ENCODE measurements at regions not wholly inside any gene's neighbourhood (a gene's known extent, or its start where the extent isn't known, plus 50 kb on each side); places are given as distances from the start of the nearest gene placed in this dataset.
"Not testable (repeated sequence)": the region's sequence is repeated elsewhere in the genome, so short reads cannot be mapped to it uniquely, and the experiment has no call there.

GRCh38 chr14:106674509-106675125 lies 1148.2 kb downstream of the TMEM121 start:
- not testable (repeated sequence) for H3K4me1 ChIP-seq (ENCODE audit: insufficient read depth); DNase-seq (ENCODE audit: extremely low spot score); H3K4me3 ChIP-seq (ENCODE audit: low read depth, low read length); H3K27ac ChIP-seq (ENCODE audit: low read depth); H3K36me3 ChIP-seq (ENCODE audit: insufficient read depth)
- WGBS: 67% methylated on average over 10 of the region's 13 CpGs

- not testable (repeated sequence) for H3K36me3 ChIP-seq (ENCODE audit: insufficient read depth); DNase-seq (ENCODE audit: extremely low spot score); H3K4me1 ChIP-seq (ENCODE audit: insufficient read depth); H3K4me3 ChIP-seq (ENCODE audit: low read depth, low read length); H3K27ac ChIP-seq (ENCODE audit: low read depth)
- WGBS: 72% methylated on average over 3 of the region's 3 CpGs
These were observed 1149.3 kb downstream of the TMEM121 start for GRCh38 chr14:106675716-106676115.

DNA sequence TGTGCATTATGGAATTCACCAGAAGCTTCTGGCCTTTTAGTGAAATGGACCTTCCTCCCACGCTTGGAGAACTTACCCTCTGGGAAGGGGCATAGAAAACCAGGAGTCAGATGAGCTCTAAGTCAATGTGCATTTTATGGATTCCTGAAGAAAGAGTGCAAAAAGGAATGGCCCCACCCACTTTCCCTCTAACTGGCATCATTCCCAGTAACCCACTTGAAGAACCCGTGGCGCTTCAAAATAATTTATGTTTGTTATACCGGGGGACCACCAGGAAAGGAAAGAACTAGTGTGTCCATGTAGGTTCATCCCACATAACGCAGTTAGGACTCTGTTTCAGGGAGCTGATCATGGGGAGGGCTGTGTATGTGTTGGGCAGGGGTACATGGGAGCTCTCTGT lies 1153.4 kb downstream of the TMEM121 start:
- WGBS: 35% methylated on average over 5 of the region's 5 CpGs
- no peak for DNase-seq (ENCODE audit: extremely low spot score)
- Histone ChIP-seq H3K27ac (ENCODE audit: low read depth) (no peak overlapping the region), H3K36me3 (ENCODE audit: insufficient read depth) (no peaks in the 10 kb centered on the region), H3K4me1 (ENCODE audit: insufficient read depth) (no peaks in the 10 kb centered on the region), H3K4me3 (ENCODE audit: low read depth, low read length) (no peak overlapping the region)

- Histone ChIP-seq H3K4me1 (ENCODE audit: insufficient read depth) (no peaks in the 10 kb centered on the region), H3K4me3 (ENCODE audit: low read depth, low read length) (no peak overlapping the region), H3K36me3 (ENCODE audit: insufficient read depth) (no peaks in the 10 kb centered on the region), H3K27ac (ENCODE audit: low read depth) (no peak overlapping the region)
- WGBS: 84% methylated on average over 8 of the region's 8 CpGs
- no peak for DNase-seq (ENCODE audit: extremely low spot score)
These were observed 1154.8 kb downstream of the TMEM121 start for GRCh38 chr14:106681161-106681560.

DNA sequence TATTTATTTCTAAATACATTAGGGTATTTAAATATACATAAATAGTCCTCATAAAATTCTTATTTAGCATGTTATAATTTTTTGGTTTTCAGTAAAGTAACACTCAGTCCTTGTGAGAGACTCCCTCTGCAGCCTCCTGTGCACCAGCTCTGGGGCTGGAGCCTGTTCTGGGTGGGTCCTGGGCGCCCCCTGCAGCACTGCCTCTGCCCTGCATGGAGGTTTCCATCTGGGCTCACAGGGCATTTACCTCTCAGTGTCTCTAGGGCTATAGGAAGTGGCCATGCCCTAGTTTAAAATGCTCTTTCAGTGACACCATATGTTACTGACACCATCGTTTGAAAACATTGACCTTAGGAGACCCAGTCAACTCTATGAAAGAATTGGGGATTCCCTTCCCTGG lies 1155.2 kb downstream of the TMEM121 start:
- H3K4me1 ChIP-seq (ENCODE audit: insufficient read depth): no peaks in the 10 kb centered on the region
- H3K27ac ChIP-seq (ENCODE audit: low read depth): no peak overlapping the region
- no peaks in the 10 kb centered on the region for H3K36me3 ChIP-seq (ENCODE audit: insufficient read depth)
- H3K4me3 ChIP-seq (ENCODE audit: low read depth, low read length): no peak overlapping the region
- no peak for DNase-seq (ENCODE audit: extremely low spot score)
- 36% methylated on average over 2 of the region's 2 CpGs for WGBS

DNA sequence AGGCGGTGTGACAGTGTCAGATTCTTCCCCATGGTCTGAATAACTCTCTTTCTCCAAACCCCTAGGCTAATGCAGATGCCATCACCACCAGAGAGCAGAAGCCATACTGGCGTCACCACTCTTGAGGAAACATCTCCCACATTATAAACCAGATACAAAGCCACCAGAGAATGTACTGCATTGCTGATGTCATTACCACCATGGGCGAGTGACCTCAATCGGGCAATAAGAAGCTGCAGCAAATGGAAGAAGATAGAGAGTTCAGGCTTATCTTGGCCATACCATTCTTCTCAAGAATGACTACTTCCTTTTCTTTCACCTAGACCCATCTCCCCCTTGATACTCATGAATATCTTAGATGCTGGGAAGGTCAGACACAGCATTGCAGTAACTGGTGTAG lies 1157.2 kb downstream of the TMEM121 start:
- no peak overlapping the region for H3K27ac ChIP-seq (ENCODE audit: low read depth)
- no peak overlapping the region for H3K4me3 ChIP-seq (ENCODE audit: low read depth, low read length)
- 35% methylated on average over 4 of the region's 4 CpGs for WGBS
- no peaks in the 10 kb centered on the region for H3K36me3 ChIP-seq (ENCODE audit: insufficient read depth)
- no peak for DNase-seq (ENCODE audit: extremely low spot score)
- H3K4me1 ChIP-seq (ENCODE audit: insufficient read depth): no peaks in the 10 kb centered on the region

- no peaks in the 10 kb centered on the region for H3K4me1 ChIP-seq (ENCODE audit: insufficient read depth)
- H3K27ac ChIP-seq (ENCODE audit: low read depth): no peak overlapping the region
- H3K4me3 ChIP-seq (ENCODE audit: low read depth, low read length): no peak overlapping the region
- no peaks in the 10 kb centered on the region for H3K36me3 ChIP-seq (ENCODE audit: insufficient read depth)
- DNase-seq (ENCODE audit: extremely low spot score): no peak
- WGBS: 55% methylated on average over 5 of the region's 5 CpGs
These were observed 1160.2 kb downstream of the TMEM121 start for GRCh38 chr14:106686533-106686932.

GRCh38 chr14:106690333-106690891 lies 1164.0 kb downstream of the TMEM121 start:
- Histone ChIP-seq H3K27ac (ENCODE audit: low read depth) (no peak overlapping the region), H3K4me3 (ENCODE audit: low read depth, low read length) (no peak overlapping the region), H3K4me1 (ENCODE audit: insufficient read depth) (no peaks in the 10 kb centered on the region), H3K36me3 (ENCODE audit: insufficient read depth) (no peaks in the 10 kb centered on the region)
- WGBS: 40% methylated on average over 1 of the region's 1 CpG
- DNase-seq (ENCODE audit: extremely low spot score): no peak

- 62% methylated on average over 13 of the region's 13 CpGs for whole genome bisulfite sequencing
- Histone ChIP-seq H3K4me3 (ENCODE audit: low read depth, low read length) (no peak overlapping the region), H3K36me3 (ENCODE audit: insufficient read depth) (no peaks in the 10 kb centered on the region), H3K27ac (ENCODE audit: low read depth) (no peak overlapping the region), H3K4me1 (ENCODE audit: insufficient read depth) (no peaks in the 10 kb centered on the region)
- no peak for DNase-seq (ENCODE audit: extremely low spot score)
These were observed 1165.4 kb downstream of the TMEM121 start for GRCh38 chr14:106691601-106692291.

DNA sequence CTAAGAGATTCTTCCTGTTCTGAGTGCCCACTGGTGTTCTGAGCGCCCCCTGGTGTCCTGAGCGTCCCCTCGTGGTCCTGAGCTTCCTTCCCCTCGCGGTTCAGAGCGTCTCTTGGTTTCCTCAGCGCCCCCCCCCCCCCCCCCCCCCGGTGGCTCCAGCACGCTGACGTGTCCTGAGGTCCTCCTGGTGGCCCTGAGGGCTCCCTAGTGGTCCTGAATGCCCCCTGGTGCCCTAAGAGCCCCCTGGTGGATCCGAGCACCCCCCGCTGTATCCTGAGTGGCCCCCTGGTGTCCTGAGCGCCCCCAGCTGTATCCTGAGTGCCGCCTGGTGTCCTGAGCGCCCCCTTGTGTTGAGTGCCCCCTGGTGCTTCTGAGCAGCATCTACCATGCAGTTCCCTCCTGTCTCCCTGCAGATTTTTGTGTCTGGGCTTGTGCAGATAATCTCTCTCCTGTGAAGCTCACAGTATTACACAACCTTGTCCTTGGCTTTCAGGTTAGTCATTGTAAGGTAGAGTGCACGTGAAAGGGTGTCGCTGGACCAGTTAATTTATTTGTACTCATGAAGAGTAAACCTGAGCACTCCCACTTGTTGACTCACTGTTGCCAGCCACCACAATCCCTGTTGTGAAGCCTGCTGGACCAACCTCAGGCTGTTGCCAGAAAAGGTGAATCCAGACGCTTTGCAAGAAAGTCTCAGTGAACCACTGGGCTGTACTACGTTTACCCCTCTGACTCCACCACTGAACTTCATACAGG lies 1168.4 kb downstream of the TMEM121 start:
- no peaks in the 10 kb centered on the region for H3K4me1 ChIP-seq (ENCODE audit: insufficient read depth)
- WGBS: 47% methylated on average over 15 of the region's 19 CpGs
- no peak overlapping the region for H3K4me3 ChIP-seq (ENCODE audit: low read depth, low read length)
- no peaks in the 10 kb centered on the region for H3K36me3 ChIP-seq (ENCODE audit: insufficient read depth)
- H3K27ac ChIP-seq (ENCODE audit: low read depth): no peak overlapping the region
- DNase-seq (ENCODE audit: extremely low spot score): no peak

GRCh38 chr14:106698620-106699267 lies 1172.4 kb downstream of the TMEM121 start:
- not testable (repeated sequence) for H3K27ac ChIP-seq (ENCODE audit: low read depth); H3K4me3 ChIP-seq (ENCODE audit: low read depth, low read length); H3K36me3 ChIP-seq (ENCODE audit: insufficient read depth); H3K4me1 ChIP-seq (ENCODE audit: insufficient read depth); DNase-seq (ENCODE audit: extremely low spot score)
- WGBS: 37% methylated on average over 5 of the region's 16 CpGs

DNA sequence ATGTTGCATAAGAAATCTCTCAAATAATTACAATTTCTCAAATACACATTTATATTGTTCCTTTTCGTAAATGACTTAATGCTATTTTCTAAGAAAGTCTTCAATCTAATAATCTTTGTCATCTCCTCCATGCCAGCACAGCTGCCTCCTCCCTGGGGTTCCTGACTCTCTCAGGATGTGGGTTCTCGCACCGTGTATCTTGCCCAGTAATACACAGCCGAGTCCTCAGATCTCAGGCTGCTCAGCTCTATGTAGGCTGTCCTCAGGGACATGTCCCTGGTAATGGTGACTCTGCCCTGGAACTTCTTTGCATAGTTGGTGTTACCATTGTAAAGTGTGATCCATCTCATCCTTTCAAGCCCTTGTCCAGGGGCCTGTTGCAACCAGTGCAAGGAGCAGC lies 1177.3 kb downstream of the TMEM121 start:
- not testable (repeated sequence) for H3K27ac ChIP-seq (ENCODE audit: low read depth); H3K4me1 ChIP-seq (ENCODE audit: insufficient read depth); H3K36me3 ChIP-seq (ENCODE audit: insufficient read depth); DNase-seq (ENCODE audit: extremely low spot score); H3K4me3 ChIP-seq (ENCODE audit: low read depth, low read length)
- 81% methylated on average over 2 of the region's 4 CpGs for WGBS

- not testable (repeated sequence) for H3K4me3 ChIP-seq (ENCODE audit: low read depth, low read length); DNase-seq (ENCODE audit: extremely low spot score); H3K4me1 ChIP-seq (ENCODE audit: insufficient read depth); H3K27ac ChIP-seq (ENCODE audit: low read depth); H3K36me3 ChIP-seq (ENCODE audit: insufficient read depth)
- WGBS: 47% methylated on average over 4 of the region's 4 CpGs
These were observed 1180.1 kb downstream of the TMEM121 start for GRCh38 chr14:106706488-106706887.

All from urinary bladder (tissue), 3 donors.